Activated naive CD8-positive, alpha-beta T cell treated with anti-CD3 and anti-CD28 coated beads, Interleukin-2, amount 50 U/mL, for 16 hours (primary cell): ENCODE measurements at regions not wholly inside any gene's neighbourhood (a gene's known extent, or its start where the extent isn't known, plus 50 kb on each side); places are given as distances from the start of the nearest gene placed in this dataset.

ENCODE experiments used
- DNase-seq: peaks from one replicate; pipeline ENCODE4 v3.0.0-alpha.2; 2020; ENCODE audit warnings: low read depth, low spot score

DNA sequence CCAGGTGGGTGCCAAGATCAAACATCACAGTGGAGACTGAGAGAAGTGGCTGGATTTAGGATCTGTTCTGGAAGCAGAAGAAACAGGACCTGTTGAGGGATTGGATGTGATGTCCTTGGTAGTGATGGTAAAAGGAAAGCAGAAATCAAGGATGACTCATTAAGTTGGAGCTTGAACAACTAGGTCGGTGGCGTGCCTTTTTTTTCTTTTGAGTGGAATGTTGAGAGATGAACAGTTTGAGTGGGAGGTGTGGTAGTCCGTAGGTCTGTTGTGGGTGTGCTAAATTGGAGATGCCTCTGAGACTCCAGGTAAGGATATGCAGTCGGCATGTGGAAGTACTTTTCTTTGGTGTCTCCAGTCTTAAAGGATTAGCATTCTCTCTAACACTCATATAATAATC is 92.1 kb upstream of the IL12B start:
- no peak for DNase-seq

DNA sequence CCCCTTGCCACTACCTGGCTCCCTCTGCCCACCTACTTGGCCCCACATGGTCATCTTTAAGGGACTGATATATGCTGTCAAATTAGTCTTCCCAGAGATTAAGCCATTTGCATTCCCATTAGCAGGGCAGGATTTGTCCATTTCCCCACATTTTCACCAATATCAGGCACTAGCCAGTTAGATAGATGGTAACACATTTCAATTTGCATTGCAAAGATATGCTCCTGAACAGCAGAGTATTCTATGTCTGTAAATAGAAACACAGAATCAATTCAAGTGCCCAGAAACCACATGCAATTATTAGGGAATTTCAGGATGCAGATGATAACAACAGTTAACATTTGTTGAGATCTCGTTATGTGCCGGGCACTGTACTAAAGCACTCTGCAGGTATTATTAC is 92.6 kb upstream of the IL12B start:
- no peak for DNase-seq

DNA sequence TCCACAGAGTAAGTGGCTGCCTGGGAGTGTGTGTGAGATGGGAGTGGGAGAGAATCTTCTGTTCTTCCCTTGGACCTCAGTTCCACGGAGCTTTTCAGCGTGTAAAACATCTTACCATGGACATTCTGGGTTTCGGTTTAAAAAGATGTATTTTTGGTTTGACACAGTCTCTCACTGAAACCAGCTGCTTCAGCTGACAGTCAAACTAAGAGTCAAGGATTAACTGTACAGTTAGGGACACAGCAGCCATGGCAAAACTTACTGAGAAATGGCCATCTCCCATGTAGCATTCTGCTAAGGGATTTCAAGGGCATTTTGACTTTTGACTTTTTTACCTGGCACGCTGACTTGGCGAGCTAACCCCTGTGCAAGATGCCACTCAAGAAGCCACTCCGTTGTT is 93.8 kb upstream of the IL12B start:
- no peak for DNase-seq

DNA sequence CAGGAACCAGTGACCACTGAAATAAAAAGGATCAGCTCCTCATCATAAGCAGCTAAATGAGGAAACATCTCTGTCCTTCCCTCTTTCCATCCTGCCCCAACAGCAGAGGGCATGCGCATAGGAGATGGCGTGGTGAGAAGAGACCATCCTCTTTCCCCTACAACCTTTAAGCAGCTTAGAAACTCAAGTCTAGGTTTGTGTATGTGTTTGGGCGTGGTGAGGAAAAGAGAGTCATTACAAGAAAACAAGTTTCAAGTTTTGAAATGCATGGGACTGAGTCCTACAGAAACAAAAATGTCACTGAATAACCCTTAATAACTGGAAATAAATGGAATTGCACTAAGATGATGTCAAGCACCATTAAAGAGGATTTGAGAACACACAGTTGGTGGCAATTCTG is 96.4 kb upstream of the IL12B start:
- no peak for DNase-seq

DNA sequence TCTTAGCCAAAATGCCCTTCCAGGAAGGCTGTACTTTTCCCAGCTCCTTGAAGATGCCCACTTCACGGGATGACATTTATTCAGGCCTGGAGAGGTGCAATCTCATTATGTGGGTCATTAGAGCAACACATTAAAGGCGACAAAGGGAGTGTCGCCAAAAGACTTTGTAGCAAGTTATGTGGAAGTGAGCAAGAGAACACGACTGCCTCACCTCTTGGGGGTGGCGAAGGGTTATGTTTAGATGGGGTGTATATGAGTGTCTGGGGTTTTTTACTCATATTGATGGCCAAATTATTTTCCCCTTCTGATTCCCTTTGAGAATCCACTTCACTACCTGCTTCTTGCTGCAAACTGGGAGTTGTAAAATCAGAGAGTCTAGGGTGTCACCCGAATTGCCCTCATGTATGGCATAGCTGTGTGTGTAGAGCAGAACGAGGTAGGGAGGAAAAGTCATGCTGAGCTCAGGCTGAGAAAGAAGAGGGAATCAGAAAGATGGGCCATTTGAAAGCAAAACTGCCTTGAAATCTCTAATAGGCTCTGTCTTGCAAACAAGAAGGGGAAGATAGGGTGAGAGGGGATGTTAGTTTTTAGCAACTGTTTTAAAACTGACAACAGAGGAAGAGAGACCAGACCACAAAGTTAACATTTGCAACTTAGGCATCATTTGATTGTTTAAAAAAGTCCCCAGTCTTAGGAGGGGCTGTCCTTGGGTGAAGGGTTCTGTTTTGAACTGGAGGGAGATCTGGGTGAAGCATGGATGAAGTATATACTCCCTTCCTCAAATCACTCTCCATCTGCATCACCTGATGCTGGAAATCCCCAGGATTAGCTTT is 97.1 kb upstream of the IL12B start:
- no peak for DNase-seq

DNA sequence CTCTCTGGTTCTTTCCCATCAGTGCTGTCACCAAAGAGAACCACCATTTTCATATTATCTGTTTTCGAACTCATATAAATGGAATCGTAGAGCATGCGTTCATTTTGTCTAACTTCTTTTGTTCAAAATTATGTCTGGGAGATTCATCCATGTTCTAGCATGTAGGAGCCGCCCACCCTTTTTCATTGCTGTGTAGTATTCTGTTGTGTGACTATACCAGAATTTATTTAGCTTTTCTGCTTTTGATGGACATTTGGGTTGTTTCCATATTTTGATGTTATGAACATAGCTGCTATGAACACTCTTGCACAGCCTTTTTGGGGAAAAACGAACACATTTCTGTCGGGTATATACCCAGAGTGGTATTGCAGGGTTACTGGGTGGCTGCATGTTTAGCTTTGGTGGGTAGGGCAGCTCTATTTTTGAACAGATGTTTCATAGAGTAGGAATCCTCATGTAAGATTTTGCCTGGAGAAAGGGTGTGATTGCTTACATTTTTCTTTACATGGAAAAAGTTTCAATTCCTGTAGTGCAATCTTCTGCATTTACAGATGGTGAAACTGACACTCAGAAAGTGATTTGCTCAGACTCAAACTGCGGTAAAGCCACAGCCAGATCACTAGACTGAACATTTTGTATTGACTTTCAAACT is 100.2 kb upstream of the IL12B start:
- no peak for DNase-seq

DNA sequence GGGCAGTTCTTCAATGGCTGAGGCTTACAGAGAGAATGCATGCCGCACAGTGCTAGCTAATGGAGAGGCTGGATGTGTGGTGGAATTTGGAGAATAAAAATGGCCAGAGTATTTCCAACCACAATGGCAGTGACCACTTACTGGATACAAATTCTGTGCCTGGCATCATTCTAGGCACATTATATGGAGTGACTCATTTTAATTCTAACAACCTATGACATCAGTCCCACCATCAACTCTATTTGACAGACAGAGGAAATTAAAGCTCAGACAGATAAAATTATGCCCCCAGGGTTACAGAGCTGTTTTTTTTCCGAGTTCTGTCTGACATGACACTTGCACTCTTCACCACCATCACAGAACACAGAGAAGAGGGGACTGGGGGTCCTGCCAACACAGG is 105.6 kb upstream of the IL12B start:
- no peak for DNase-seq

DNA sequence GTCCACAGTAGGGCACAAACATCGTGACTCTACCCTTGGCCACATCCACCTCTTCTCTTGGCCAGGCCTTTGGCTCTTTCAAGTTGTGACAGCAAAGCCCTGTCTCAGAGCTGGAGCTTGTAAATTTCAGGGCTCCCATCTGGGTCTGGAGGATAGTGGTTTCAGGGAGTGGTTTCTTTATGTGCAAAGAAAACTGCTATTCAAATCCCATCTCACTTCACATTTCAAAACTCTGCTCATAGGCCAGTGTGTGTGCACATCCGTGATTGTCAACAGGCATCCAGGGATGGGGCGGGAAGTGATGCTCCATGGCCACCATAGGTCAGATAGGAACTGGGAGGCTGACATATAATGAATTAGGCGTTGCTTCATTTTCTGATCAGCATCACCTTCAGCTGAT is 107.8 kb upstream of the IL12B start:
- DNase-seq, result no peak

DNA sequence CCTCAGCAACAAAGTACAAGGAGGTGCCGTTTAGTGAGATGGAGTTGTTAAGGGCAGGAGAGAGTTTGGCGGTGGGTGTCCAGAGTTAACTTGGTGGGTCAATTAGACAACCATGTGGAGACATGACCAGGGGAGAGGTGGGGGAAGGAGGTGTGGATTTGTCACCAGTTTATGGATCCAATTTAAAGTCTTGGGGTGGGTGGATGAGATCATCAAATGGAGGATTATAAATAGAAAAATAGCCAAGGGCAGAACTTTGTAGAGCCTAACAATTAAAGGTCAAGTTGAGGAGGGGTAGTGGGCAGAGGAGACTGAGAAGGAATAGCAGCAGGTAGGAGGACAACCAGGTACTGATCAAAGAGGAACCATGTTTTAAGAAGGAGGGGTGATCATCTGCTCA is 108.7 kb upstream of the IL12B start:
- DNase-seq, result no peak

DNA sequence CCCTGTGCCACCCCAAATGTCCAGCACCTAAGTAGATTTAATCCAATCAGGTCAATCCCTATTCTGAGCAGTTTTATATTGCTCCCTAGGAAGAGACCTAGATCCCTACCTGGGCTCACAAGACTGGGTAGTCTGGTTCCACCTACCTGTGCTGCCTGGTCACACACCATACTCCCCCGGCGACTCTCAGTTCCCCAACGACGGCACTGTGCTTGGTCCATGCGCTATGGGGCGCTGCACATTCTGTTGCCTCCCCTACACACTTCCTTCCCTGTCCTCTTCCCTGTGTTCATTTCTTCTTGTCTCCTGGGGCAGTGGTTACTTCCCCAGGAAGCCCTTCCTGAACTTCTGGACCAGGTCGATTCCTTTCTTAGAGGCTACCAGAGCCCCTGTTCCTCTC is 109.9 kb upstream of the IL12B start:
- DNase-seq, result no peak

DNA sequence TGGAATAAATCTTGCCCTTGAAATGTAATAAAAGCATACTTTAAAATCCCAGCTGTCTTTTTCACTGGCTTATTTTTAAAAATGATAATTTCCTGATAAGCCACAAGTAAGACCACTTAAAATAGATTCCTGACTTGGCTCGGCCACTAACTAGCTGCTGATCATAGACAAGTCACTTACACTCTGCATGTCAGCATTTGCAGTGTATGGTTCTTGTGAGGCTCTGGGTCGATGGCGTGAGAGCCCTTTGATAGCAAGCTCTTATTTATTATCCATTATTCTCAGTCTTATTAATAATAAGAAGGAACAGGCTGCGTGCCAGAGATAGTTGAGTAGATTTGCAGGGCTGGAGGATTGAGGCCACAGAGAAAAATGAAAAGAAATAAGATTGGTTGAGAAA is 110.7 kb upstream of the IL12B start:
- DNase-seq, result no peak

DNA sequence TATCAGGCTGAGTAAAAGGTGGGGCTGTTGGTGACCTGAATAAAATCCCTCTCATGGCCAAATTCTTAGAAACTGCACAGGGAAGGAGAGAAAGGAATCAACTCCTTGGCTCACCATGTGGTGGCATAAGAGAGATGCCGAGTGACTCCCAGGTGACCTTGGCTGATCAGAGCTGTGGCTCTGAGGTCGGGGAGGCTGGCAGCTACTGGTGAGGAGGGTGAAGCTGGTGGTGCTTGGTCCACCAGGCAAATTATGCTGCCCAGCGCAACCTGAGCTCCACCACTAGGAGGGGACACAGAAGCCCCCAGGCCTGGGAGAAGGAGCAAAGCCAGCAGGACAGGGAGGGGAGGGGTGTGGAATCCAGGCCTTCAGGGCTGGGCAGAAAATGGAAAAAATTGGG is 111.2 kb upstream of the IL12B start:
- no peak for DNase-seq

DNA sequence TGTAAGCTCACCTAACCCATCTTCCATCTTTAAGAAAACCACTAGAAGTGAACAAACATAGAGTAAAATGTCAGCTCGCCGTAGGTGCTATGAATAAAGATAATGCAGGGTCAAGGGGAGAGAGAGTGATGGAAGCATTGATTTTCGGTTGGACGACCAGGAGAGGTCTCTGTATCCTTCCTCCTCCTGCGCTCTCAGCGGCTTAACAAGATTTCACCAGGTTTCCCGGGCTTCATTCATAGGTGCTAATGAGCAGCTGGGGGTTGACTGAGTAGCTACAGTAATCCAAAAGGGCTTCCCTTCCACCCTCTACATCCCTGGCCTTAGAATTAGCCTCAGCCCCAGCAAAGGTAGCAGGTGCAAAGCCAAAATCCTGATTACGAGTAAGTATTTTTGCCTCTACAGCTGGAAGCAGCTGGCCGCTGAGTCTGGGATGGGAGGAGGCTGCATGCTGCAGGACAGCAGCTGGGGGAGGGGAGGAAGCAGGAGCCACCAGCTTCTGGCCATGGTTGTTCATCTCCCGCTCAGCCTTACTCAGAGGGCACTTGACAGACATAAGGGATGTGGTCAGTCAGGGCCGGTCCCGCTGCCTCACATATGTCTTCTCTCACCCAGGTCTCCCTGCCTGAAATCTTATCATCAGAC is 112.0 kb upstream of the IL12B start:
- no peak for DNase-seq

DNA sequence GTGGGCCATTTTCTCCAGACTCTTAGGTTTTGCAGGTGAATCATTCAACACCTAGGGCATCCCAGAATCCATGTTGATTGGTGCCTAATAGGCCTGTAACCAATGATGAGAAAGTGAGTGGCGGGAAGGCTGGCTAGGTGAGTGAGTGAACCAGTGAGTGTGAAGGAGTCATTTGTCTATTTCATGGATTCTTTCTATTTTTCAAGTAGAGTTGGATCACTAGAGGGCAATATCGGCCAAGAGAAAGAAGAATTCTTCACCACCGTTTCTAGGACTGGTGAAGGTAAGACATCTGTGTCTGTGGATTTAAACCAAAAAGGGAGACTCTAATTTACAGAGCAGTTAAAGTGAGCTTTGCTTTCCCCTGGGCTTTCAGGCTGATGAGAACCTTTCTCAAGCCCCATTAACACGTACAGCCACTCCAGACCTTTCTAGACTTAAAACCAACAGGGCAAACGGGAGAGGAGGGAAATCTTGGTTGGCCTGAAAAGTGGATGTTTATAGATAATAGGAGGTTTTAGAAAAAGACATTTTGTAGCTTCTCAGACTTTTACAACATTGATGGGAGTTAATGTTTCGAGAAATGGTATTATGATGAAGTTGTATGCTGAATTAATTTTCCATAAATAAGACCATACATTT is 114.3 kb upstream of the IL12B start:
- no peak for DNase-seq

DNA sequence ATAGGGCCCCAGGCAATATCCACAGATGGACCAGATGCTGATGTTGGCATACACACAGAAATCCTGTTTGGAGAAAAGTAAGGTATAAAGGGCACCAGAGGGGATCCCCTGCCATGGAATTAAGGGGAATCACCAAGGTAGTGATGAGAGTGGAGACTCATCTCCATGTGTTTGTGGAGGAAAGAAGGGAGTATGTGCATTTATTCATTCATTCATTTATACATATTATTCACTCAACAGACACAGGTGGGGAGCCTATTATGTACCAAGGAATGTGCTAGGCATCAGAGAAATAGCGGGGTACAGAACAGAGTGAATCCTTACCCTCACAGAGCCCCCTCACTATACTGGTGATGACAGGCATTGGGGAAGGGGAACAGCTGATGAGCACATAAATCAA is 116.8 kb upstream of the IL12B start:
- DNase-seq, result no peak

DNA sequence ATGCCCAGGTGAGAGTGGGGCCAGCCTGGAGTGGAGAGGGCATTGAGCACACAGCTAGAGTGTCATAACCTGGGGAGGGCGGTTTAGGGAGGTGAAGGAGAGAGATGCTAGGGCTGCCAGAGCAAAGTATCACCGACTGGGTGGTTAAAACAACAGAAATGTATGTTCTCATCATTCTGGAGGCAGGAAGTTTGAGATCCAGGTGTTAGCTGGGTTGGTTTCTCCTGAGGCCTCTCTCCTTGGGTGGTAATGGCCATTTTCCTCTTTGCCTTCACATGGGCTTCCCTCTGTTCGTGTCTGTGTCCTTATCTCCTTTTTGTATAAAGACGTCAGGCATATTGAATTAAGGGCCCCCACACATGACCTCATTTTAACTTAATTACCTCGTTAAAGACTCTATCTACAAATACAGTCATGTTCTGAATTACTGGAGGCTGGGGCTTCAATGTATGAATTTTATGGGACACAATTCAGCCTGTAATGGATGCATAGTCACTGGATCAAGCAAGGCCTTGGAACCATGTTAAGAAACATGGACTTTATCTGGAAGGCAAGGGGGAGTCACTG is 118.6 kb upstream of the IL12B start:
- DNase-seq, result no peak

DNA sequence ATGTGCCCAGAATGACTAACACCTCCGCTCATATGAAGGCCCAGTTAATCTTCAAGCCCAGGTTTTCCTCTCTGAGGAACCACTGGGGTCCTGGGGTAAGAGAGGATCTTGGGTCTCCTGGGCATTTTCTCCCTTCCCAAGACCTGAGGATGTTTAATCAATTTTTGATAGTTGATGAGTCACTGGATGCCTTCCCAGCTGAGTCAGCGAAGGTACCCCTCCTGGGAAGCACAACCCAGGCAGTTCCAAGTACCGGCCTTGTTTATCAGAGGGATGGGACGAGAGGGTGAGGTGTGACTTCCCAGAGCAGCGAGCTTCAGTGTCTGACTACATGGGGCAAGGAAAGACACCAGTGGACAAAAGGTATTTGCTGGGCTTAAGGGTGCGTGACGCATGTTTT is 119.6 kb upstream of the IL12B start:
- DNase-seq, result no peak

DNA sequence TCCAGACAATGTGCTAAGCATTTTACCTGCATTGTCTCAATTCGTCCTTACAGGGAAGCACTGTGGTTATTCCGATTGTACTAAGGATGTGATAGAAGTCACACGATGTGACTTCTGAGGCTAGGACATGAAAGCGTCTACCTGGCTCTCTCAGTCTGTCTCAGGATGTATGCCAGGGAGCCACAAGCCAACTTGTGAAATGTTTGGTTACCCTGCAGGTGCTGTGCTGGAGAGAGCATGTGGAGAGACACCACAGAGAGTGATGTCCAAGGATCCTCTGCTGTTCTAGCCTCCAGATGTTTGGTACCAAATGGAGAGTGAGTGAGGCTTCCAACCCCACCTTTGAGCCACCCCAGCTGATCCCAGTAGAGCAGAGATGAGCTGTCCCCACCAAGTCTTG is 120.1 kb upstream of the IL12B start:
- DNase-seq, result no peak

DNA sequence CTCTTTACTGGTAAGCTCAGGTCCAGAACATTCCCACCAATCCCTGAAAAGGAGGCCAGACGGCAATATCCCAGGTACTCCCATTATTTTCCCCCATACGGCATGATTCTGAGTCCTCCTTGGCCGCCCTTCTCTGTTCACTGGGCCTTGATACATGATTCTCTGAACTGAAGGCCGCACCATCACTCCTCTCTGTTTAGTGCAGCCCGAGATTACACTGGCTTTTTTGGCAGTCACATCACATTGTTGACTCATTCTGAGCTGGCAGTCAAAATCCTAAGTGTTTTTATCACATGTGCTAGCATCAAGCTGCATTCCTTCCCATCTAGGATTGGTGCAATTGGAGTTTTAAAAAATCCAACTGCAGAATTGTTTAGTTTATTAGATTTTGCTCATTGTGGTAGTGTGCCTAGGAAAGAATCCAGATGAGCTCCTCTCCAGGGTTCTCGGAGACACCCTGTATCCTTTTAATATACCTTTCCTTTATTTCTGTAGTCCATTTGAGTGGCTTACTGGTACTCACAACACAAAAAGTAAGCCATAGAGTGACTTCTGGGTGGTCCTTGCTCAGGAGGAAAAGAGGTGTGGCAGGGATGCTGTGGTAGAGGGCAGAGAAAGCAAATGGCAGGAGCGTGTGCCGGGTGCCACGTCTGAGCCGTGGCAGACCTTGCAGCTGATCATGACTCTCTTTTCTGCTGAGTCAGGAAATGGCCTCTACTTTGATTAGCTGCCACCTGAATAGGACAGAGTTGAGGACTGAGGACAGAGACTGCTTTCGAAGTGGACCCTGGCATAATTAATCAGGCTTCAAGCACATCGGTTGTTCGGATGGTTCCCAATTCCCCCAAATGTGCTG is 121.1 kb upstream of the IL12B start:
- DNase-seq, result no peak

DNA sequence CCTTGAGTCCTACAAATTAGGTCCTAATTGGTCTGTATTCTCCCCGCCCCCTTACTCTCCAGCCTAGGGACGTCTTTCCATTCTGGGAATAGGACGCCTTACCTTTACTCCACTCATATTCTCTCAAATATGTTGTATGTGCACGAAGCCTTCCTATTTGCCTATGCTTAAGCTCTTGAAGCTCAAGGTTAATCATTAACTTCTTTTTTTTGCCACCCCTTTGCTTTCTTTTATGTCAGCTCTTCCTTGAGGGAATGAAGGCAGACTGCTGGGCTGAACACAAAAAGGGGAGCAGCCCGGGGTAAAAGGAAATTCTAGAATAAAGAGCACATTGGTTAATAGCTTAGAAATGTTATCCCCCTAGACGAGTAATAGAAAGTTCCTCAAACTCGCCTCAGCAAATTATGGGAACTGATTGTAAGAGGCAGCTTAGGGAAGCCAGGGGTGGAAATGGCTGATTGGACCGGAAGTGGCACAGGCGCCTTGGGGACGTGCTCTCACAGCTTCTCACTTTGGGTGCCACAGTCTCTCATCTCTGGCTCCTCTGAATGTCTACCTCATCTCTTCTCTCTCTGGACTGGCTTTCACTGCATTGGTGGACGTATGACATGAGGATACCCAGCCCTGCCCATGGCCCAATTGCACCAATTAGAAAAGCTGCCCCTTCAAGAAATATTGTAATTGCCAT is 122.3 kb upstream of the IL12B start:
- DNase-seq, result no peak

DNA sequence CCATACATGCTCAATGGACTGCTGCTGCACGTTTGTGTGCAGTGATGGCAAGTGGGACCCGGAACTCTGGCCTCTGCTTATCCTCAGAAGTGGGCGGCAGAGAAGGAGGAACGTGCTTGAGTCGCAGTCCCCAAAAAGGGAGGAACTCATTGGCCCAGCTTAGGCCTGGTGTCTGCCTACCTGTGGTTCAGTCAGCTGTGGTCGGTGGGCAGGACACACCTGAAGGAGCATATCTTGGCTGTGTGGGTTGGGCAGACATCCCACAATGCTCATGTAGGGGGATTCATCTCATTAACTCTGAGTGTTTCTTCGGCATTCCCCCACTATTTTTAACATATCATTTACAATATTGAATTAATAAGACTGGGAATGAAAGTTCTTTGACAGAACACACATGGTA is 122.9 kb upstream of the IL12B start:
- DNase-seq, result no peak
